CD1c-positive myeloid dendritic cell (primary cell): ENCODE measurements at regions not wholly inside any gene's neighbourhood (a gene's known extent, or its start where the extent isn't known, plus 50 kb on each side); places are given as distances from the start of the nearest gene placed in this dataset.
"Not testable (repeated sequence)": the region's sequence is repeated elsewhere in the genome, so short reads cannot be mapped to it uniquely, and the experiment has no call there.

Experiments
- DNase-seq: peaks from one replicate; pipeline ENCODE4 v3.0.0-alpha.2; 2016; ENCODE audit errors: extremely low spot score

GRCh38 chr20:30508382-30508781, 749.1 kb upstream of the DEFB115 start:
- not testable (repeated sequence) for DNase-seq

- no peak for DNase-seq
Observed at GRCh38 chr20:30511322-30512030, 746.0 kb upstream of the DEFB115 start.

GRCh38 chr20:30513050-30513628, 744.3 kb upstream of the DEFB115 start:
- no peak for DNase-seq

GRCh38 chr20:30515915-30516314, 741.5 kb upstream of the DEFB115 start:
- DNase-seq = not testable (repeated sequence)

- DNase-seq = not testable (repeated sequence)
Observed at GRCh38 chr20:30518906-30519305, 738.6 kb upstream of the DEFB115 start.

- not testable (repeated sequence) for DNase-seq
Observed at GRCh38 chr20:30521686-30522415, 735.6 kb upstream of the DEFB115 start.

- DNase-seq = not testable (repeated sequence)
Observed at GRCh38 chr20:30524155-30524554, 733.3 kb upstream of the DEFB115 start.

GRCh38 chr20:30524761-30525160, 732.7 kb upstream of the DEFB115 start:
- DNase-seq = not testable (repeated sequence)

GRCh38 chr20:30533653-30534052, 723.8 kb upstream of the DEFB115 start:
- not testable (repeated sequence) for DNase-seq

- not testable (repeated sequence) for DNase-seq
Observed at GRCh38 chr20:30537459-30537858, 720.0 kb upstream of the DEFB115 start.

GRCh38 chr20:30540330-30541069, 717.0 kb upstream of the DEFB115 start:
- DNase-seq = not testable (repeated sequence)

GRCh38 chr20:30551236-30551635, 706.2 kb upstream of the DEFB115 start:
- not testable (repeated sequence) for DNase-seq

GRCh38 chr20:30556797-30557196, 700.7 kb upstream of the DEFB115 start:
- not testable (repeated sequence) for DNase-seq

- not testable (repeated sequence) for DNase-seq
Observed at GRCh38 chr20:30565086-30565485, 692.4 kb upstream of the DEFB115 start.

GRCh38 chr20:30569867-30570266, 687.6 kb upstream of the DEFB115 start:
- DNase-seq = not testable (repeated sequence)

- DNase-seq = not testable (repeated sequence)
Observed at GRCh38 chr20:30570622-30571021, 686.8 kb upstream of the DEFB115 start.

GRCh38 chr20:30574337-30574736, 683.1 kb upstream of the DEFB115 start:
- not testable (repeated sequence) for DNase-seq

- not testable (repeated sequence) for DNase-seq
Observed at GRCh38 chr20:30579069-30579468, 678.4 kb upstream of the DEFB115 start.

- DNase-seq = peak; percentile 1
Observed at GRCh38 chr20:30579824-30580438, 677.5 kb upstream of the DEFB115 start.

GRCh38 chr20:30581839-30582238, 675.6 kb upstream of the DEFB115 start:
- not testable (repeated sequence) for DNase-seq

GRCh38 chr20:30584403-30584802, 673.1 kb upstream of the DEFB115 start:
- not testable (repeated sequence) for DNase-seq
